Mesothelial cell of epicardium (in vitro differentiated cells): ENCODE measurements at regions not wholly inside any gene's neighbourhood (a gene's known extent, or its start where the extent isn't known, plus 50 kb on each side); places are given as distances from the start of the nearest gene placed in this dataset.

ENCODE experiments used
- DNase-seq, 2 experiments: peaks; one replicate each; pipeline ENCODE4 v3.0.0; 2021; ENCODE audit warnings: low spot score in 2 of 2; ENCODE audit not compliant: unreplicated experiment in 2 of 2
- H3K27ac Mint-ChIP-seq: 2 replicates; pipeline ENCODE4 v1.8.0; 2021; ENCODE audit warnings: mixed read lengths
- H3K27me3 Mint-ChIP-seq: 2 replicates; pipeline ENCODE4 v1.8.0; 2021; ENCODE audit warnings: low read depth, mixed read lengths
- H3K36me3 Mint-ChIP-seq: 2 replicates; pipeline ENCODE4 v1.8.0; 2021; ENCODE audit warnings: mixed read lengths
- H3K4me1 Mint-ChIP-seq: 2 replicates; pipeline ENCODE4 v1.8.0; 2021; ENCODE audit warnings: mixed read lengths
- H3K4me3 Mint-ChIP-seq: 2 replicates; pipeline ENCODE4 v1.8.0; 2021; ENCODE audit warnings: mild to moderate bottlenecking, moderate library complexity, mixed read lengths
- H3K9me3 Mint-ChIP-seq: 2 replicates; pipeline ENCODE4 v1.8.0; 2021; ENCODE audit warnings: mixed read lengths
- CTCF ChIP-seq: fragments of 200-600 bp; sonication (generic); IDR thresholded peaks from one replicate; pipeline ENCODE4 v1.5.0; 2021; ENCODE audit warnings: antibody characterized with exemption; ENCODE audit not compliant: unreplicated experiment

DNA sequence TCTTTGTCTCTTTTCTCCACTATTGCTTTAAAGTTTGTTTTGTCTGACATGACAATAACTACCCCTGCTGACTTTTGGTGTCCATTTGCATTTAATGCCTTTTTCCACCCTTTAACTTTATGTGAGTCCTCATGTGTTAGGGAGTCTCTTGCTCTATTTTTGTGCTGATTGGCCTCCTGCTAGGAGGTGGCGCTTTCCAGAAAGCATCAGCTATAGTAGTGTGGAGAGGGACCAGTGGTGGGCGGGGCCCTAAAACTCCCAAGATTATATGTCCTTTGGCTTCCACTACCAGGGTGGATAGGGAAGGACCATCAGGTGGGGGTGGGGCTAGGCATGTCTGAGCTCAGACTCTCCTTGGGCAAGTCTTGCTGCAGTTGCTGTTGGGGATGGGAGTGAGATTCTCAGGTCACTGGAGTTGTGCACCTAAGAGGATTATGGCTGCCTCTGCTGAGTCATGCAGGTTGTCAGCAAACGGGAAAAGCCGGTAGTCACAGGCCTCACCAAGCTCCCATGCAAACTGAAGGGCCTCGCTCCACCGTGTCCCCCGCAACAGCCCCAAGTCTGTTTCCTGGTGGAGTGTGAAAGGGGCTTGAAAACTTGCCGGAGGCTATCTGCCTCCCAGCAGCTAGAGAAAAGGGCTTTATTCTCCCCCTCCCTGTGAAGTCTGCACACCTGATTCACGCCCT is 156.3 kb downstream of the CPEB2 start:
- peaks cover 14% of the 10 kb centered on the region for H3K4me1 Mint-ChIP-seq
- no peaks in the 10 kb centered on the region for H3K27me3 Mint-ChIP-seq

GRCh38 chr4:15159477-15160019 is 157.3 kb downstream of the CPEB2 start:
- no peak for TF ChIP-seq CTCF
- Mint-ChIP-seq H3K27ac (no peak overlapping the region), H3K27me3 (no peaks in the 10 kb centered on the region), H3K4me1 (peaks cover 14% of the 10 kb centered on the region), H3K4me3 (no peak overlapping the region), H3K36me3 (no peaks in the 10 kb centered on the region), H3K9me3 (peaks cover 14% of the 10 kb centered on the region)
- DNase-seq = no peak

More for the DNA sequence above, 156.3 kb downstream of the CPEB2 start:
- Mint-ChIP-seq H3K36me3 (no peaks in the 10 kb centered on the region), H3K9me3 (peaks cover 14% of the 10 kb centered on the region), H3K4me3 (no peak overlapping the region), H3K27ac (no peak overlapping the region)
- TF ChIP-seq CTCF = no peak
- DNase-seq = no peak

DNA sequence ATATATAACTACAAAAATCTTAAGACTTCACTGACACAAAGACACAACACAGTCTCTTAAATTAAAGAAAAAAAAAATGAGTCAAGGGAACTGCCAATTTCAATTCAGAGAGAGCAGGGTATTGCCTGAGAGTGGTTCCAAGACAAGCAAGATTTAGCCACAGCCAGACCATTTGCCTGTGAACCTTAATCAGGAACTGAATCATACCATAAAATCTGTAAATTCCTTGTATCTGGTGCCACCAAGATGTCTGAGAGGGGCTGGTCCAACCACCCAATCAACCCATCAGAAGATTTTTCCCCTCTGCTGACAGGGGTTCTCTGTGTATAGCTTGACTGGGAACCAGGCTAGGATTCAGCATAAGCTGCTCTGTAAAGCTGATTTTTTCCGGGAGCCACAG is 159.2 kb downstream of the CPEB2 start:
- Mint-ChIP-seq H3K27ac (no peak overlapping the region), H3K4me1 (peaks cover 14% of the 10 kb centered on the region), H3K27me3 (no peaks in the 10 kb centered on the region), H3K36me3 (no peaks in the 10 kb centered on the region), H3K9me3 (peaks cover 10% of the 10 kb centered on the region), H3K4me3 (no peak overlapping the region)
- no peak for TF ChIP-seq CTCF
- DNase-seq = no peak

- H3K27me3 Mint-ChIP-seq = no peaks in the 10 kb centered on the region
- DNase-seq = no peak
- H3K27ac Mint-ChIP-seq = no peak overlapping the region
- TF ChIP-seq CTCF = no peak
- no peak overlapping the region for H3K4me3 Mint-ChIP-seq
- H3K9me3 Mint-ChIP-seq = peaks cover 9% of the 10 kb centered on the region
- H3K4me1 Mint-ChIP-seq = peaks cover 14% of the 10 kb centered on the region
- no peaks in the 10 kb centered on the region for H3K36me3 Mint-ChIP-seq
Observed at GRCh38 chr4:15162046-15162445, 159.8 kb downstream of the CPEB2 start.

DNA sequence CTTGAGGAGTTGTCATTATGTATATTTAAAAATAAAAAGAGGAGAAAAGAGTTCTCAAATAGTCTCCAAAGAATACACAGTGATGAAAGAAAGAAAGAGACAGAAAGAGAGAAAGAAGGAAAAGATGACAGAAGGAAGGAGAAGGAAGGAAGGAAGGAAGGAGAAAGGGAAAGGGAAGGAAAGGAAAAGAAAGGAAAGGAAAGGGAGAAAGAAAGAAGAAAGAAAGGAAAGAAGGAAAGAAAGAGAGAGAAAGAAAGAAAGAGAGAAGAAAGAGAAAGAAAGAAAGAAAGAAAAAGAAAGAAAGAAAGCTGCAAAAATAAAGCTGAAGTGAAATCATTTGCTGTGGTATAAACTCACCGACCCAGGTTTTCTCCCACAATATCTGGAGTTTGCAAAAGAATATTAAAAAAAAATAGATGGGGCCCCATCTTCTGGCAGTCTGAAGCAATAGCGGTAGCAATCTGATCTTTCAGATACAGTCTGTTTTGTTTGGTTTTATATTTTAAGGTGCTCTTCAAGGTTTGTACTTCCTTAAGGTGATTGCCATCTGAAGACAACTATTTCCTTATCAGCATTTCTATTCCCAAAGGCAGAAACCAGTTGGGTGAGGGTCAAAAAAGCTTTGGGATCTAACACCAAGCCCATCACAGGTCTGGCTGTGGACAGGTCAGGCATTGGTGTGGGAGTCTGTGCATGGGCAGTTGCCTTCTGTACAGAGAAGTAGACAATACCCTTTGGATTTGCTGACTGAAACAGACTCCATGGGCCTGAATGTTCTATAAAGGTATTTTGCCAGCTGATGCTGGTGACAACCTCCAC is 160.4 kb downstream of the CPEB2 start:
- H3K4me3 Mint-ChIP-seq = no peak overlapping the region
- H3K27ac Mint-ChIP-seq = no peak overlapping the region
- peaks cover 3% of the 10 kb centered on the region for H3K9me3 Mint-ChIP-seq
- H3K27me3 Mint-ChIP-seq = no peaks in the 10 kb centered on the region
- TF ChIP-seq CTCF = no peak
- DNase-seq = no peak
- H3K36me3 Mint-ChIP-seq = no peaks in the 10 kb centered on the region
- H3K4me1 Mint-ChIP-seq = peaks cover 14% of the 10 kb centered on the region
